LoVo (cell line): ENCODE measurements at regions not wholly inside any gene's neighbourhood (a gene's known extent, or its start where the extent isn't known, plus 50 kb on each side); places are given as distances from the start of the nearest gene placed in this dataset.
A peak's percentile ranks its signal among the peaks of the same experiment; 100 is the strongest.
"Not testable (repeated sequence)": the region's sequence is repeated elsewhere in the genome, so short reads cannot be mapped to it uniquely, and the experiment has no call there.

Experiments
- DNase-seq: peaks from one replicate; pipeline ENCODE4 v3.0.0-alpha.2; 2016; ENCODE audit warnings: low spot score

GRCh38 chr16:75927810-75928209, 201.5 kb upstream of the CPHXL start:
- no peak for DNase-seq

GRCh38 chr16:75928295-75928694, 202.0 kb upstream of the CPHXL start:
- DNase-seq: no peak

DNA sequence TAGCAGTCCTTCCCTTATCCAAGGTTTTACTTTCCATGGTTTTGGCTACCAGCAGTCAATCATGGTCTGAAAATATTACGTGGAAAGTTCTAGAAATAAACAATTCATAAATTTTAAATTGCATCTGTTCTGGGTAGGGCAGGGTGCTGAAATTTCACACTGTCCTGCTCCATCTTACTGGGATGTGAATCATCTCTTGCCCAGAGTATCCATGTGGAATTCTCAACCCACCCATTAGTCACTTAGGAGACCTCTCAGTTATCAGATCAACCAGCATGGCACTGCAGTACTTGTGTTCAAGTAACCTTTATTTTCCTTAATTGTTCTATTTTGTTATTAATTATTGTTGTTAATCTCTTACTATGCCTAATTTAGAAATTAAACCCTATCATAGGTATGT, 202.8 kb upstream of the CPHXL start:
- DNase-seq: no peak

GRCh38 chr16:75931043-75931442, 204.8 kb upstream of the CPHXL start:
- no peak for DNase-seq

DNA sequence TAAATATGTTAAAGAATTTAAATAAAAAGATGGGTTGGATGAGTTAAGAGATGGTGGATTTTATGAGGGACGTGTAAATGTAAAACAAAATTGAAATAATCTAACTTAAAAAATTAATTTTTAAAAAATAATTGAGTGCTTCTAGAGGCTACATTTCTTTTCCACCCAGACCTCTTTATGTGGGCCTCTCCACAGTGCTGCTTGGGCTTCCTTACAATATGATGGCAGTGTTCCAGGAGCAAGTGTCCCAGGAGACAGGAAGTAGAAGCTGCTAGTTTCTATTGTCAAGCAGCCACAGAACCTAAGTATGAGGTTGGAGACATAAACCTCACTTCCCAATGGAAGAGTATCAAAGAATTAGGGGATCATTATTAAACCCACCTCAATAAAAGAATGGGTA, 205.7 kb upstream of the CPHXL start:
- no peak for DNase-seq

DNA sequence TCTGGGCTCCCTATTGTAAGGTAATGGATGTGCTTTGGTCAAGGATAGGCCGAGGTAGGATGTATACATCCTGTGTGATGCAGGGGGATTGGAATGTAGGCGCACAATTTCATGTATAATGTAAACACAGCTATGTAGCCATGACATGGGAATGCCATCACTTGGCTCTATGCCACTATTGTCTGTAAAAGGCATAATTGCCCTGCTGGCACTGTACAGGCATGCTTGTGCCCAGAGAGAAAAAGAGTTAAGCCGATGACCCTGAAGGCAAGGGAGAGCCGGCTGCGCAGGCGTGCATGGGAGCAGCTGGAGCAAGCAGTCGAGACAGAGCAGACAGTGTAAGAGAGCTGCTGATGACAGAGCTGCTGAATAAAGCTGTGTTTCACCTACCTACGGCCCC, 212.5 kb upstream of the CPHXL start:
- no peak for DNase-seq

GRCh38 chr16:75942351-75942750, 216.1 kb upstream of the CPHXL start:
- no peak for DNase-seq

- no peak for DNase-seq
Observed at GRCh38 chr16:75942936-75943335, 216.6 kb upstream of the CPHXL start.

- peak; percentile 54 for DNase-seq
Observed at GRCh38 chr16:75943705-75944514, 217.6 kb upstream of the CPHXL start.

GRCh38 chr16:75945916-75946457, 219.7 kb upstream of the CPHXL start:
- no peak for DNase-seq

DNA sequence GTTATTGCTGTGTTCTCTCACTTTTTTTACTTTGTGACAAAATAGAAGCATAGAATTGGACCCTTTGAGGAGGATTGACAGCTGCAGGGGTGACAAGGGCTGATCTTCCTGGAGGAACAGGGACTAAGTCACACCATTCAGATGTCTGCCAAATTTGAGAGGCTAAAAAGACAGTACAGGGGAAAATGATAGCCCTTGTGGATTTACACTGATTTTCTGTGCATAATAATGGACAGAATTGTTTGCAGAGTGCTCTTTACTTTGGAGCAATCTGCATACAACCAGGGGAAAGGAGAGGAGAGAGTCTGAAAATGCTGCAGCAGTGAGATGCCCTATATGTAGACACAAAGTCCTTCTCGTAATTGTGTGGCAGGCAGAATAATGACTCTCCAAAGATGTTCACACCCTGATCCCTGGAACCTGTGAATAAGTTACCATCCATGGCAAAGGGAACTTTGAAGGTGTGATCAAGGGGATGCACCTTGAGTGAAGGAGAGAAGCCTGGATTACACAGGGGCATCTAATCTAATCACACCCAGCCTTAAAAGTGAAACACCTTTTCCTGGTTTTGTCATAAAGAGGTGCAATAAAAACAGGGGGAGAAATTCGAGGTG, 221.4 kb upstream of the CPHXL start:
- DNase-seq: no peak

DNA sequence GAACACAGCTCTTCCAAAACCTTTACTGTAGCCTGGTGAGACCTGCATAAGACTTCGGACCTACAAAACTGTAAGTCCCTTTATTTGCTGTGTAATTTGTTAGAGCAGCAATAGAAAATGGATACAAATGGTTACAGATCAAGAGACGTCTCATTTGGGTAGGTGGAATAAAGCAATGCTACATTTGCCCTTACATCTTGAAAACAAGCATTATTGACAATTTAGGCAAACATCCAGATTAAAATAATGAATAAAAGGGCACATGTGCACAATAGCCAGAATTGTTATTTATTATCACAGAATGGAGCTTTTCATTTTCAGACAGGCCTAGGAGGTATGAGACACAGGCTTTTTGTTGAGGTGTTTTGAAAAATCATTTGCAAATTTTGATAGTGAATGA, 222.2 kb upstream of the CPHXL start:
- no peak for DNase-seq

DNA sequence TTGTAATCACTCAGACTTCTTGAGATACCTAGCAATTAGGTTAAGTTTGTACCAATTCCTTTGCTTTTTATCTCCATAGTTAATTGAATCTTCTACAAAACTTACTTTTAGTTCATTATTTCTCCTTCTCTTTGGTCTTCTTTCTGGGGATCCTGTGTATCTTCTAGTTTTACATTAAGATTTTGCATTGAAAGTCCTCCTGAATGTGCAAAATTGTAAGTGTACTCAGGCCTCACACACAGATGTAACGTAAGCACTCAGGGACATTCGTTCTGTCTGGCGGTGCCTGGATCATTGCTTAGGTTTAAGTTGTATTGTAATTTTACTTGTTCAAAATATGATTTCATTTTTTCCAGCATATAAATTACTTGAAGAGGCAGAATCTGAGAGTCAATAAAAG, 222.6 kb upstream of the CPHXL start:
- DNase-seq: no peak

DNA sequence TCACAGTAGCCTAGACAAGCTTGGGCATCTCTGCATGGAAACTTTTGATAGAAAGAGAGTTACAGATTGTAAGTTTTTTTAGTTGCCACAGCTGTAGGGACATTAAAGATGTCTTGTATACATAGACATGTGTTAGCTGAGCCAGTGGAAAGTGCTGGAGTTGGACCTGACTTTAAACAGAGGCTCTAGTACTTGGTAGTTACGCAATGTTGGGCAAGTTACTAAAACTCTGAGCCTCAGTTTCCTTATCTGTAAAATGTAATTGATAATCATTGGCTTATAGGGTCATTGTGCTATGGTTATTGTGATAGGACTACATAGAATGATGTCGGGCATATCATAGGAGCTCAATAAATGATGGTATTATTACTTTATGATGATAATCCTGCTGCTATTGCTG, 225.8 kb upstream of the CPHXL start:
- DNase-seq: no peak

GRCh38 chr16:75957870-75958269, 231.6 kb upstream of the CPHXL start:
- no peak for DNase-seq

DNA sequence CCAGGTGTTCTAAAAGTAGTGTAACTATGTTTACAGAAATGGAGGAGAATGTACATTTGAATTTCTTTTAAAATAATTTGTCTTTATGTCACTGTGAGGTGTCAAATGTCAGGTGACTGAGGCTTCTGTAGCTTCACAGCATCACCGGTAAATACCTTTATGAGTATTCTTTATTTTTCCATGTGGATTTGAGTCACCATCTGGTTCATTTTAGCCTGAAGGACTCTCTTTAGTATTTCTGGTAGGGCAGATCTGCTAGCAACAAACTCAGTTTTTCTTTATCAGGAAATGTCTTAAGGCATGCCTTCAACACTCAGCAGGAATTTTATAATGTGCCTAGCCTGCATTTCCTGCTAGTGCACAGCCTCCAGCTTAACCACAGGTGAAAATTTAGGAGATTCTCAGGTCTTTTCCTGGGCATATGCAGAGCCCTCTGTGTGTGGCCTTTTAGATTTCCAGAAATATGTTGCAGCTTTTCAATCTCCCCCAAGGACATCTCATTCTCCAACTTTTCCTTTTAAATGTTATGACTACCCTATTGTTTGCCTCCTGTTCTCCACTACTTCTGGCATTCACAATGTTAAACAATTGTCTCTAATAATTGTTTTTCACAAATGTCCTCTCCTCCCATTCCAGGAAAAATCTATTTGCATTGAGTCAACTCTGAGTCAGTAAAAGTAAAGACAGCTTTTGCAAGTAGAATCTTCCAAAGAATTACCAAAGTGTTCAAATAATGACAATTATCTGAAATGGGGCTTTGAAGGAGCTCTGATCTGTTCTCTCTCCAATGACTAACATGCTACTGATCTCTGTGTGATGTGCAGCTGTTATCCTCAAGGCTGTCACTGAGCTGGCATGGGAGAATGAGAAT, 239.4 kb upstream of the CPHXL start:
- DNase-seq: no peak

GRCh38 chr16:75969120-75969519, 242.8 kb upstream of the CPHXL start:
- DNase-seq: not testable (repeated sequence)

DNA sequence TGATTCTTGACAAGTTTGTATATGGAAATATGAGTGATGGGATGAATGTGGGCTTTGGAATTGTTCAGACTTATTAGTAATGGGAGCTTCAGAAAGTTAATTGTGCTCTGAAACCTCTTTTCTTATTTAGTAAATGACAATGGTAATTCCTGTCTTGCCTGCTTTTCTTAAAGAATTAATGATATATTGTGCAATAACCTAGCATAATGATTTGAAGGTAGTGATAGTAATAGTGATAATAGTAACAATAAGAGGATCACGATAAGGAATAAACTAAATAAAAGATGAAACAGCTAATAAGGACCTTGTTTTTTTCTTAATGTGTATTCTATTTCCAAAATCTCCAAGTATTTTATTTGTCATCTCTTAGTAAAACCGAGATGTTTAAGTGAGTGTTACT, 245.0 kb upstream of the CPHXL start:
- no peak for DNase-seq

- no peak for DNase-seq
Observed at GRCh38 chr16:75983296-75983695, 257.0 kb upstream of the CPHXL start.

DNA sequence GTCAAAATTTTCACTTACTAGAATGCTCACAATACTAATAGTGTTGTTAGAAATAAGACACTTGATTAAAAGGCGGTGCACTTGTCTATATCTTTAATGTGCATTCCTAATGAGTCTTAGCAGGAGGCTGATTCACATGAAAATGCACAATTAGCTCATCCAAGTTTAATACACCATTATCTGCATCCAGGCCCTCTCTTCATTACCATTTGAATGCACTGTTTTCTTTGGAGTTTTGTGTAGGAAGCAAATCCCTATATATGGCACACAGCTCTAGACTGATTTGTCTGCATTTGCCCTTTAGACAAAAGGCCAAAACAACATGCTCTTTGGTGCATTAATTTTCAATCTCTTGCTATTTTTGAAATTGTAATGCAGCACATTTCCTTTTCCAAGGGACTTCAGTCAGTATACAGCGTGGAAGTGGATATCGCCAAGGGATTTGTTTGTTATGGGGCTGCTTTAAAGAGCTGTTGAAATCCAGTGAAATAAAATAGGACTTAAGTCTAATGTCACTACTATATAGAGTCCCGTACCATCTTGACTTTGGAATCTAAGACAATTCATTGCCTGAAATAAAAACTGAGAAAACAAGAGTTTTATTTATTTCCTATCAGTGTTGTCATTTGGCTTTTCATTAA, 257.6 kb upstream of the CPHXL start:
- DNase-seq: no peak

GRCh38 chr16:75987323-75987722, 261.0 kb upstream of the CPHXL start:
- no peak for DNase-seq

DNA sequence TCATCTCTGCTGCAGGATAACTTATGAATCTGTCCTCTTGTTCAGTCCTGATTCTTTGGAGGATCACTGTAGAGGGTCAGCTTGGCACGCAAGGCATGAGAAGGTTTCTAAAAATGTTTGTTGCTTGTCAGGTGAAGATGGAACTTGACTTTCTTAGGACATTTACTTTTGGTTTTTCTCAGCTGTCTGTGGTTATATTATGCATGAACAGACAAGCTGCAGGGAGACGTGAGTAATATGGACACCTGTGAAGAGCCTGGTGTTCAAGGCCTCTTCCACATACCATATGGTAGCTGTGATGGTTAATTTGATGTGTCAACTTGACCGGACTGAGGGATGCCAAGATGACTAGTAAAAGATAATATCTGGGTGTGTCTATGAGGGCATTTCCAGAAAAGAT, 270.2 kb upstream of the CPHXL start:
- no peak for DNase-seq
